ENCODE measurements at regions not wholly inside any gene's neighbourhood (a gene's known extent, or its start where the extent isn't known, plus 50 kb on each side); places are given as distances from the start of the nearest gene placed in this dataset.
A peak's percentile ranks its signal among the peaks of the same experiment; 100 is the strongest.

DNA sequence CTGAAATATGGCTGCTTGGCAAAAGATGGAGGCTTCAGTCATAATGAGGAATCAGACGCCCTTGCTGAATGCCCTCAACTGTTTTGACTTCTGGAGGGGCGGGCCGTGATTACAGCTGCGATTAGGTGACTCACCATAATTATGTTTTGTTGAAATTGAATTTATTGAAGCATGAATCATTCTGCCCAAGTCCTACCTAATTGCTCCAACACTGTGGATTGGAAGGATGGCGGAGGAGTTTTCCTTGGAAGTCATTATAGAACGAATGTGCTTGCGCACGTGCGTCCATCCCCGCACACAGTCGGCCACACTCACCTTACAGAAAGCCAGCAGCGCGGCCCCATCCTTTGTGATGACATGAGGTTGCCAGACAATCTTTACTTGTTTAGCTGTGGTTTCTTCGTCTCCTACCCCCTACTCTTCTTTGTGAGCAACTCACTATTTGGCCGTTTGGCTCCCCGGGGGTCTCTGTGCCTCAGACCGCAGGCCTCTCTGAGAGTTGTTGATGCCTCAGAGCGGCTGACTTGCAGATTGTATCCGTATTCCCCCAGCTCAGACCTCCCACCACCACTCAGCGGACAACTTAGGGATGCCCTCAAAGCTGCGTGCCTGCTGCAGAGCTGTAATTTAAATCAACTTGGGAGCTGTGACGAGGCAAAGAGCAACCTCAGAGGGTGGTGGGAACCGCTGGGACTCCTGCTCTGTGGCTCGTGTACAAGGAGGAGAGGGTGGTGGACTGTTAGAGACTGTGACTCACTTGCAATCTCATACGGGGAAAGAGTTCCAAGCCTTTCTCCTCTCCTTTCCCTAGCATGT, 513.4 kb downstream of the TNS1 start:
- no peak overlapping the region for H3K27ac ChIP-seq
- no peak for TF ChIP-seq CTCF (conservative IDR thresholded peaks at IDR 0.05)

DNA sequence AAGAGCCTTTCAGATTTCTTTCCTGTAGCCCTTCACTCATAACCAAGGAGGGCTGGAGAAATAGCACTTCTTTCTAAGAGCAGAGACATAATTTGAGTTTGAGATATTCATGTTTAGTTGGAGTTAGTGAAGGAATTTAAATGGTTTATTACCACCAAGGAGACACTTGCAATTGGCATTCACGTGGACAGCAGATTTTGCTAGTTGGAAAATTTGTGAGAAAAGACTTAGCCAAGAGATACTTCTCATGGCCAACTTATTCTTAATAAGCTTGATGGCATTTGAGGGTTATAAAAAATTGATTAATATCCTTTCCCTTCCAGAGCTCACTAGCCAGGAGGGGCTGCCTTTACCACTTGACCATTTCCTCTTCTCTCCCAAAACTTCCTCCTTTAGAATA, 518.7 kb downstream of the TNS1 start:
- TF ChIP-seq CTCF (conservative IDR thresholded peaks at IDR 0.05), result no peak
- H3K27ac ChIP-seq, result no peak overlapping the region

DNA sequence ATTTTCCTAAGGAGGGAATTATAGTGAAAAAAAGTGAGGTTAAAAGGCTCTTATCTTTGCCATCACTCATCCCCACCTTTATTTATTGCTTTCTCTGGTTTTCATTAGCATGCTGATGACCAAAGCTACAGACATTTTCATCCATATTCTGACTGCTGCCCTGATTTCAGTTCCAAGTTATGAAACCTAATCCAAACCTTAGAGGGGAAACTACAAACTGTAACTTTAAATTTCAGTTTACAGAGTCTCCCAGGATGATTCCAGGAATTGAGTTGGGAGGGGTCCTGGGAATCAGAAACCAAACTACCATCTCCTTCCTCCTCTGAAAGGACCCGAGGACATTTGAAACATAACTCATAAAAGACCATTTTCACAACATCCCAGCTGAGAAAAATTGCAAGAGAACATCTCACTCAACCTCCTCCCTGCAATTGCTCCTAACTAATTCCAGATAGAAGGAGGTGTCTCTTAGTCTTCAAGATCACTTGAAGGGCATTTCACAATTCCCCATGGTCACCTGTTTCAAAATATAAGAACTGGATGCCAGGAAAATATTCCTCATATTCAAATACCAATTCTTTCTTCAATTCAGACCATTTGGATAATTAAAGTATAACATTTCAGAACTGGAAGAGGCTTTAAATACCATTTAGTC, 520.6 kb downstream of the TNS1 start:
- H3K27ac ChIP-seq, result no peak overlapping the region
- no peak for TF ChIP-seq CTCF (conservative IDR thresholded peaks at IDR 0.05)

DNA sequence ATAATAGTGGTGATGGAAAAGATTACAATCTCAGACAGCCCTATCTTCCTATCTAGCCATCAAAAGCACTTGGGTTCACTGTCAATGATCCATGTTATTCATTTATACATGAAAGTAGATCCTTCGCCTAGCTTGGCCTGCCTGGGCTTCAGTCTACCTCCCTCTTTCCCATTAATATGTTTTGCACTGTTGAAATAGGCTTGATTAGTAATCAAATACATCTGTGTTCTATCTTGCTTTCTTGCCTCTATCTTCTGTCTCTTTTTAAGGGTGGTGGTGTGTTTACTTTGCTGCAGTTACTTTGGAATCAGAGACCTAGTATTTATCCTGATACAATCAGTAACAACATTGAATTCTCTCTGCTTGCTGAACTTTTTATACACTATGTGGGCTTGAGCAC, 521.2 kb downstream of the TNS1 start:
- H3K27ac ChIP-seq, result 0 out of 2 replicates have a peak overlapping the region, but pooled peaks have one; percentile 14
- TF ChIP-seq CTCF (conservative IDR thresholded peaks at IDR 0.05), result no peak

GRCh38 chr2:217479566-217479965, 523.2 kb downstream of the TNS1 start:
- no peak for TF ChIP-seq CTCF (conservative IDR thresholded peaks at IDR 0.05)
- no peak overlapping the region for H3K27ac ChIP-seq

DNA sequence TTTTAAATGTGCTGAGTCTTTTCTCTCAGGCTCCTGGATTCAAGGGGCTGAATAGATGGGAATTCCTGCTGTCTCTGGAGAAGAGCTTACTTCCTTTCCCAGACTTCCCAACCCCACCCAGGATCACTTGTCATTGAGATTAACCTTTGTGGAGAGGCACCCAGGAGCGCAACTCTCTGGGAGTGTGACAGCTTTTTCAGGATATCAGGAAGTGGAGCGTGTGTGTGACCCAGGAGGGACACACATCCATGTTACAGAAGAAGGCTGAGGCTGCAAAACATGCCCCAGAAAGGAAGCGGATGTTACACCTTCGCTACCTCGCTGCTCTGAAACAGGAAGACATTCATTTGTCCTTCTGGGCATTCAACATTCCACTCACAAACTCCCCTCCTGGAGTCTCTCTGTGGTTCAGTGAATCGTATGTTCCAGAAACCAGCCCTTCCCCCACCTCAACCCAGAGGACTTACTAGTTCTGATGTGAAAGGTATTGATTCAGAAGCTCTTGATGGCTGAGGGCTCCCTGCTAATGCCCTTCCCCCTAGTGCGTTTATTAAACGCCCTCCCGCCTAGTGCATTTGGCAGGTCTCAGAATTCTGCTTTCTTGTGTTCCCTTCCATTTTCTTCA, 523.9 kb downstream of the TNS1 start:
- no peak for TF ChIP-seq CTCF (conservative IDR thresholded peaks at IDR 0.05)
- no peak overlapping the region for H3K27ac ChIP-seq

DNA sequence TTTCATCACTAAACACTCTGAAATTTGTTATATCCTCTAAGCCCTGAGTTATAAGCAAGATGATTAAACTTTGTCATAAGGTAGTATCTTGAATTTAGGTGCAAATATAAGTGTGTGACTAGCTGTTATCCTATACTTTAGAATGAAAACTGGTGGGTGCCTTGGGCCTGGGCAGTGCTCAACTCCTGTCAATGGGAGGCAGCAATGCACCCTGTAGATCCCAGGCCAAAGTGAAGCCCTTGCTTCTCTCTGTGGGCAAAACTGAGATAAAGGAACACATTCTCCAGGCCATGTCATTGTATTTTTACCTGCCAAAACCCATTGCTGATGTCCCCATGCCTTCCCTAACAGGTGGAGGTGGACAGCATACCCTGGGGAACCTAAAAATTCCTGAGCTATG, 525.2 kb downstream of the TNS1 start:
- H3K27ac ChIP-seq, result no peak overlapping the region
- no peak for TF ChIP-seq CTCF (conservative IDR thresholded peaks at IDR 0.05)
